ENCODE measurements at regions not wholly inside any gene's neighbourhood (a gene's known extent, or its start where the extent isn't known, plus 50 kb on each side); places are given as distances from the start of the nearest gene placed in this dataset.

GRCh38 chr21:8991088-8991907 lies 1530.1 kb upstream of the TPTE start:
- TF ChIP-seq, protein P1, sequence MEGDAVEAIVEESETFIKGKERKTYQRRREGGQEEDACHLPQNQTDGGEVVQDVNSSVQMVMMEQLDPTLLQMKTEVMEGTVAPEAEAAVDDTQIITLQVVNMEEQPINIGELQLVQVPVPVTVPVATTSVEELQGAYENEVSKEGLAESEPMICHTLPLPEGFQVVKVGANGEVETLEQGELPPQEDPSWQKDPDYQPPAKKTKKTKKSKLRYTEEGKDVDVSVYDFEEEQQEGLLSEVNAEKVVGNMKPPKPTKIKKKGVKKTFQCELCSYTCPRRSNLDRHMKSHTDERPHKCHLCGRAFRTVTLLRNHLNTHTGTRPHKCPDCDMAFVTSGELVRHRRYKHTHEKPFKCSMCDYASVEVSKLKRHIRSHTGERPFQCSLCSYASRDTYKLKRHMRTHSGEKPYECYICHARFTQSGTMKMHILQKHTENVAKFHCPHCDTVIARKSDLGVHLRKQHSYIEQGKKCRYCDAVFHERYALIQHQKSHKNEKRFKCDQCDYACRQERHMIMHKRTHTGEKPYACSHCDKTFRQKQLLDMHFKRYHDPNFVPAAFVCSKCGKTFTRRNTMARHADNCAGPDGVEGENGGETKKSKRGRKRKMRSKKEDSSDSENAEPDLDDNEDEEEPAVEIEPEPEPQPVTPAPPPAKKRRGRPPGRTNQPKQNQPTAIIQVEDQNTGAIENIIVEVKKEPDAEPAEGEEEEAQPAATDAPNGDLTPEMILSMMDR (IDR thresholded peaks at IDR 0.05; ENCODE audit: low read depth, low read length), result no peak
- Histone ChIP-seq H3K27ac (ENCODE audit: low read depth, low read length) (no peak overlapping the region), H3K4me3 (ENCODE audit: low read depth, low read length) (no peak overlapping the region), H3K27me3 (ENCODE audit: control insufficient read depth, insufficient read depth, low read length) (no peaks in the 10 kb centered on the region), H3K9me3 (ENCODE audit: control insufficient read depth, insufficient read depth, low read length) (peaks cover 47% of the 10 kb centered on the region)
- ChIA-PET CTCF (no interaction called here), POLR2A (no interaction called here)
- no peak for DNase-seq (ENCODE audit: low read depth, low spot score)

- DNase-seq (ENCODE audit: low read depth, low spot score), result no peak
- no peak overlapping the region for H3K27ac ChIP-seq (ENCODE audit: low read depth, low read length)
- peaks cover 48% of the 10 kb centered on the region for H3K9me3 ChIP-seq (ENCODE audit: control insufficient read depth, insufficient read depth, low read length)
- ChIA-PET CTCF (no interaction called here), POLR2A (no interaction called here)
- H3K27me3 ChIP-seq (ENCODE audit: control insufficient read depth, insufficient read depth, low read length), result no peaks in the 10 kb centered on the region
- H3K4me3 ChIP-seq (ENCODE audit: low read depth, low read length), result no peak overlapping the region
- TF ChIP-seq, protein P1 (IDR thresholded peaks at IDR 0.05; ENCODE audit: low read depth, low read length), result no peak
These were observed 1529.3 kb upstream of the TPTE start for GRCh38 chr21:8991968-8992621.

DNA sequence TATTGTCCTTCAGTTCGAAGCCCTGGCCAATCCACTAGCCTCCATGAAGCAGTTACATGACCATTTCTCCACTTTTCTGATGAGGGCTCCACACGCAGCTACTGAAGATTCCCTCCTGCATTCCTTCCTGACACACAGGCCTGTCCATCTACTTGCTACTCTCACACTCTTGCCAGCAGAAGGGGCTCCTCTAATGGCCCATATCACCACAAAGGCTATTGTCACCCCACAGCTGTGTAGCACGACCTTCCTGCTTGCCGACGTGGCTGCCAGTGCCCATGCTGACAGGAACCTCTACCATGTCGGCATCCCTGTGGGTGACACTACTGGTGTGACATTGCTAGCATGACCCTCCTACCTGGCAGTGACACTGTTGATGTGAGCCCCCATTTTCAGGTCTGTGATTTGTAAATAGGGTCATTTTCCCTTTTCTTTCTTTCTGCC lies 1528.6 kb upstream of the TPTE start:
- CTCF ChIA-PET, result no interaction called here
- TF ChIP-seq, protein P1 (IDR thresholded peaks at IDR 0.05; ENCODE audit: low read depth, low read length), result no peak
- no peak for DNase-seq (ENCODE audit: low read depth, low spot score)

GRCh38 chr21:8993284-8993942 lies 1528.0 kb upstream of the TPTE start:
- POLR2A ChIA-PET, result no interaction called here
- peaks cover 48% of the 10 kb centered on the region for H3K9me3 ChIP-seq (ENCODE audit: control insufficient read depth, insufficient read depth, low read length)
- DNase-seq (ENCODE audit: low read depth, low spot score), result no peak
- H3K4me3 ChIP-seq (ENCODE audit: low read depth, low read length), result no peak overlapping the region
- TF ChIP-seq, protein P1 (IDR thresholded peaks at IDR 0.05; ENCODE audit: low read depth, low read length), result no peak
- H3K27me3 ChIP-seq (ENCODE audit: control insufficient read depth, insufficient read depth, low read length), result no peaks in the 10 kb centered on the region
- no peak overlapping the region for H3K27ac ChIP-seq (ENCODE audit: low read depth, low read length)
- CTCF ChIA-PET, result no interaction called here

More for the DNA sequence above, 1528.6 kb upstream of the TPTE start:
- H3K27me3 ChIP-seq (ENCODE audit: control insufficient read depth, insufficient read depth, low read length), result no peaks in the 10 kb centered on the region
- H3K4me3 ChIP-seq (ENCODE audit: low read depth, low read length), result no peak overlapping the region
- POLR2A ChIA-PET, result no interaction called here
- no peak overlapping the region for H3K27ac ChIP-seq (ENCODE audit: low read depth, low read length)
- peaks cover 48% of the 10 kb centered on the region for H3K9me3 ChIP-seq (ENCODE audit: control insufficient read depth, insufficient read depth, low read length)
